Caco-2 (cell line): ENCODE measurements at regions not wholly inside any gene's neighbourhood (a gene's known extent, or its start where the extent isn't known, plus 50 kb on each side); places are given as distances from the start of the nearest gene placed in this dataset.

Experiments used
- BruUV-seq: library from RNA; stranded (reverse); fragments of 400-500 nt; replicated peaks from 2 replicates; lab custom pipeline; 2021; lab: Mats Ljungman, UMichigan
- CTCF ChIA-PET: fragments of 300-600 bp; sonication (Branson Sonifier 250); formaldehyde crosslinking; loops from one replicate; lab custom pipeline; 2022; ENCODE audit warnings: antibody characterized with exemption; lab: Charles Lee
- POLR2A ChIA-PET: fragments of 300-600 bp; sonication (Branson Sonifier 250); formaldehyde crosslinking; loops from one replicate; lab custom pipeline; 2022; ENCODE audit warnings: antibody characterized with exemption; lab: Charles Lee
- DNase-seq, 2 experiments: peaks; one replicate each; pipeline versions ENCODE4 v3.0.0 to v3.0.0-alpha.2; 2020 to 2022
- H3K27me3 ChIP-seq: replicated peaks from 2 replicates; pipeline ENCODE4 v1.6.0; 2011; ENCODE audit warnings: low read length; ENCODE audit not compliant: control insufficient read depth, insufficient read depth
- H3K36me3 ChIP-seq: 2 replicates; pipeline ENCODE4 v1.5.1; 2011; ENCODE audit warnings: low read length; ENCODE audit not compliant: control insufficient read depth, insufficient read depth
- H3K4me1 ChIP-seq: fragments of 250-450 bp; sonication (Bioruptor Pico); 2 replicates; pipeline ENCODE4 v1.5.1; 2020; ENCODE audit warnings: mild to moderate bottlenecking
- H3K4me3 ChIP-seq: 2 replicates; pipeline ENCODE4 v1.5.1; 2011; ENCODE audit warnings: low read depth, mild to moderate bottlenecking, control low read depth, low read length
- H3K9me3 ChIP-seq: fragments of 250-450 bp; sonication (Bioruptor Pico); 2 replicates; pipeline ENCODE4 v1.5.1; 2020; ENCODE audit warnings: mild to moderate bottlenecking, moderate library complexity
- H3K27ac Mint-ChIP-seq: one replicate; pipeline ENCODE4 v1.8.0; 2022; ENCODE audit warnings: mixed read lengths; ENCODE audit not compliant: unreplicated experiment
- H3K27me3 Mint-ChIP-seq: one replicate; pipeline ENCODE4 v1.8.0; 2022; ENCODE audit warnings: mixed read lengths; ENCODE audit not compliant: insufficient read depth, unreplicated experiment
- H3K36me3 Mint-ChIP-seq: one replicate; pipeline ENCODE4 v1.8.0; 2022; ENCODE audit warnings: mild to moderate bottlenecking, mixed read lengths; ENCODE audit not compliant: insufficient read depth, unreplicated experiment
- H3K4me1 Mint-ChIP-seq: one replicate; pipeline ENCODE4 v1.8.0; 2022; ENCODE audit warnings: low read depth, mixed read lengths; ENCODE audit not compliant: unreplicated experiment
- H3K4me3 Mint-ChIP-seq: one replicate; pipeline ENCODE4 v1.8.0; 2022; ENCODE audit warnings: mild to moderate bottlenecking, moderate library complexity, mixed read lengths; ENCODE audit not compliant: unreplicated experiment
- H3K9me3 Mint-ChIP-seq: one replicate; pipeline ENCODE4 v1.8.0; 2022; ENCODE audit warnings: mixed read lengths; ENCODE audit not compliant: unreplicated experiment
- CTCF ChIP-seq, 2 experiments: fragments of 200-600 bp in 1 of 2; IDR thresholded peaks; 1 replicate in 1 of 2; 2 replicates in 1 of 2; pipeline versions ENCODE4 v1.5.1 to v1.8.0; 2011 to 2022; ENCODE audit warnings: antibody characterized with exemption in 1 of 2, control low read depth in 1 of 2, inconsistent platforms in 1 of 2, low read depth in 1 of 2, low read length in 1 of 2, mild to moderate bottlenecking in 1 of 2, moderate library complexity in 1 of 2; ENCODE audit not compliant: insufficient read depth in 1 of 2, severe bottlenecking in 1 of 2, unreplicated experiment in 1 of 2
- intact Hi-C: fragments of 100-400 bp; cut with micrococcal nuclease; formaldehyde crosslinking; loops from one replicate; pipeline ENCODE4 v1.10.0; 2022; ENCODE audit not compliant: unreplicated experiment

DNA sequence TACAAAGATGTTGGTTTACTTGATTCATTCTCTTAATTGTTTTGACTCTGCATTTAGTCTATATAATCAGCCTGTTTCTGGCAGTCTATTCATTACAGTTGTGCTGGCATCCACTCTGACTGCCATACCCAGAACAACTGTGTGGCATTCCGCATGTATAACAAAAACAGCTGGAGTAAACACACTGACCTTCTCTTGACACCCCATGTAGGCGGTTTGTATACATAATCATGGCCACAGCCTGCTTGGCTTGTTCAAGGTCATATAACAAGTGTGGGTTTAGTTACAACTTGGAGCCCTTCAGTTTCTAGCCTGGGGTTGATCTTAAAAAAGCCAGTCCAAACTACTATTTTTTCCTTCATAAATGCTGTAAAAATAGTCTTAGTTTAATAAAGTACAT is 70.9 kb downstream of the MBL2 start:
- no peak for TF ChIP-seq CTCF (IDR thresholded peaks at IDR 0.05; ENCODE audit: insufficient read depth in 1 of 2, low read depth in 1 of 2, low read length in 1 of 2, severe bottlenecking in 1 of 2, unreplicated experiment in 1 of 2)
- Mint-ChIP-seq H3K9me3 (no peaks in the 10 kb centered on the region), H3K27ac (no peak overlapping the region), H3K27me3 (no peaks in the 10 kb centered on the region), H3K4me3 (no peak overlapping the region), H3K4me1 (no peaks in the 10 kb centered on the region), H3K36me3 (no peaks in the 10 kb centered on the region)
- POLR2A ChIA-PET = no interaction called here
- BruUV-seq = no TSS peak
- no peak for DNase-seq
- Histone ChIP-seq H3K36me3 (no peaks in the 10 kb centered on the region), H3K27me3 (no peaks in the 10 kb centered on the region), H3K4me1 (no peaks in the 10 kb centered on the region), H3K4me3 (no peak overlapping the region), H3K9me3 (no peaks in the 10 kb centered on the region)
- intact Hi-C loops = no loop called here
- CTCF ChIA-PET = no interaction called here

DNA sequence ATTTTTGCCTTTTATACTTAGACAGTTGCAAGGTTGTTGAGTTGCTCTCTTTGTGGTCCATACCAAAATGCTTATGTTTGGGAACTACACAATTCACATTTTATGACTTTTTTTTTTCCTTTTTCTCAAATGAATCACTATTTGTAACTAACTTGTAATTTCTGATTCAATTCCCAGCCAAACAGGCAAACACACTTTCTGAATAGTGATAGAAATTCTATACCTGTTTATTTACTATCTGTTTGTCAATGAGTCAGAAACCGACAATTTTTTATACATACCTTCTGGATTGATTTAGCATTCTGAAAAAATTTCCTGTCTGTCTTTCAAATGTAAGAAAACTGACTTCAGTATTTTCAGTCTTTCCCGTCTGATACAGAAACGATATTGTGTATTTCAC is 69.1 kb downstream of the MBL2 start:
- intact Hi-C loops = no loop called here
- H3K9me3 Mint-ChIP-seq = no peaks in the 10 kb centered on the region

DNA sequence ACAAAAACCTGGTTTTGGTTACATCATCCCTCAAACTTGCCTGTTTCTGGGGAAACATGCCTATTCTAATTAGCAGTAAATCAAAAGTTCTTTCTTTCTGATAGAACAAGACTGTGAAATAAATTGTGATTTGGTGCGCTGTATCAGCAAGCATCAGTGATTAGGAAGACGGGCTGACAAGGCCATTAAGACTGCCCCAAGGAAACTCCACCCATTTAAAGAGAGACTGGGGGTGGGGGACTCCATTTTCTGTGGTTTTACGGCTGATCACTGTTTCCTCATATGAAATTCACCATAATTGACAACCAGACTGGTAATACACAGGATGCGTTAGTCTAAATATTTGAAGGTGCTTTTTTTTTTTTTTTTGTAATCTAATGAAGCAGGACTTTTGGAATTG is 68.7 kb downstream of the MBL2 start:
- H3K27ac Mint-ChIP-seq = no peak overlapping the region
- BruUV-seq = no TSS peak
- no peak for TF ChIP-seq CTCF (IDR thresholded peaks at IDR 0.05; ENCODE audit: insufficient read depth in 1 of 2, low read depth in 1 of 2, low read length in 1 of 2, severe bottlenecking in 1 of 2, unreplicated experiment in 1 of 2)
- ChIA-PET POLR2A (no interaction called here), CTCF (no interaction called here)
- DNase-seq = no peak
- Histone ChIP-seq H3K36me3 (no peaks in the 10 kb centered on the region), H3K4me3 (no peak overlapping the region), H3K4me1 (no peaks in the 10 kb centered on the region), H3K9me3 (no peaks in the 10 kb centered on the region), H3K27me3 (no peaks in the 10 kb centered on the region)
- H3K4me3 Mint-ChIP-seq = no peak overlapping the region
- no peaks in the 10 kb centered on the region for H3K27me3 Mint-ChIP-seq
- no peaks in the 10 kb centered on the region for H3K9me3 Mint-ChIP-seq
- H3K4me1 Mint-ChIP-seq = no peaks in the 10 kb centered on the region
- intact Hi-C loops = no loop called here
- H3K36me3 Mint-ChIP-seq = no peaks in the 10 kb centered on the region

More for the DNA sequence above, 69.1 kb downstream of the MBL2 start:
- no peaks in the 10 kb centered on the region for H3K27me3 Mint-ChIP-seq
- no peaks in the 10 kb centered on the region for H3K4me1 Mint-ChIP-seq
- Histone ChIP-seq H3K27me3 (no peaks in the 10 kb centered on the region), H3K4me1 (no peaks in the 10 kb centered on the region), H3K36me3 (no peaks in the 10 kb centered on the region), H3K9me3 (no peaks in the 10 kb centered on the region), H3K4me3 (no peak overlapping the region)
- ChIA-PET CTCF (no interaction called here), POLR2A (no interaction called here)
- DNase-seq = no peak
- BruUV-seq = no TSS peak
- H3K36me3 Mint-ChIP-seq = no peaks in the 10 kb centered on the region
- no peak overlapping the region for H3K27ac Mint-ChIP-seq
- no peak for TF ChIP-seq CTCF (IDR thresholded peaks at IDR 0.05; ENCODE audit: insufficient read depth in 1 of 2, low read depth in 1 of 2, low read length in 1 of 2, severe bottlenecking in 1 of 2, unreplicated experiment in 1 of 2)
- no peak overlapping the region for H3K4me3 Mint-ChIP-seq
